ENCODE measurements at regions not wholly inside any gene's neighbourhood (a gene's known extent, or its start where the extent isn't known, plus 50 kb on each side); places are given as distances from the start of the nearest gene placed in this dataset.

DNA sequence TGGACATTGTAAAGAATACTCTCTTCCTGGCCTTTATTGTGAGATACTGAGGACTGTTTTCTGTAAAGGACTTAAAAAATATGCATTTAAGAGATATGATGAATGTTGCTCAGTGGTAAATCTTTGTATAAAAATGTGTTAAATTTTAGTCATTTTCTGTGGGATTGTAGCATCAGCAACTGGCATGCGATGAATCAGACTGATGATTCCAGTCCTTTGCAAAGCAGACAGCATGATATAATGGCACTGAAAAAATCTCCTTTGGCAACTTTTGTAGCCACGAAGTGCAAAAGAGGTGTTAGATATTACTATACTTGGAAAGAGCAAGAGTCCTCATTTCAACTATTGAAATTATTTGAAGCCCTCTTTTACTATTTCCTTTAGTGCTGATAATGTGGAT lies 678.7 kb downstream of the PLCL1 start (continued):
- no peak for TF ChIP-seq IRF3 (IDR thresholded peaks at IDR 0.05; ENCODE audit: low read depth, low read length)

GRCh38 chr2:198479065-198479464 lies 674.7 kb downstream of the PLCL1 start:
- Histone ChIP-seq H3K4me1 (ENCODE audit: control insufficient read depth in 1 of 2, insufficient read depth in 2 of 2, low read depth in 1 of 2, low read length in 1 of 2) (no peaks in the 10 kb centered on the region), H3K27ac (ENCODE audit: low read depth in 2 of 2, low read length in 1 of 2) (no peak overlapping the region), H3K79me2 (ENCODE audit: insufficient read depth) (no peaks in the 10 kb centered on the region), H3K9ac (no peak overlapping the region), H2AFZ (ENCODE audit: low read depth) (no peak overlapping the region), H3K27me3 (ENCODE audit: insufficient read depth) (no peaks in the 10 kb centered on the region), H3K36me3 (replicated peaks in 1 of 2; ENCODE audit: control insufficient read depth in 1 of 2, insufficient read depth in 2 of 2, low read length in 1 of 2) (no peaks in the 10 kb centered on the region), H3K9me3 (no peaks in the 10 kb centered on the region), H3F3A (replicated peaks; ENCODE audit: insufficient read depth) (no peaks in the 10 kb centered on the region), H3K4me2 (no peak overlapping the region), H4K20me1 (ENCODE audit: insufficient read depth) (no peaks in the 10 kb centered on the region), H3K9me2 (no peaks in the 10 kb centered on the region), H3K4me3 (ENCODE audit: low read depth in 2 of 2, low read length in 1 of 2) (no peak overlapping the region)
- no peak for TF ChIP-seq EZH2phosphoT487 (IDR thresholded peaks at IDR 0.05; ENCODE audit: borderline replicate concordance, low read depth)
- CTCF ChIA-PET = no interaction called here
- WGBS (ENCODE audit: low lambda C conversion rate) = 0% methylated on average over 2 of the region's 2 CpGs
- POLR2A ChIA-PET = no interaction called here
- no peak for DNase-seq

- no peaks in the 10 kb centered on the region for H4K20me1 ChIP-seq (ENCODE audit: insufficient read depth)
- no peaks in the 10 kb centered on the region for H3F3A ChIP-seq (replicated peaks; ENCODE audit: insufficient read depth)
- no peak overlapping the region for H3K4me2 ChIP-seq
- H3K9ac ChIP-seq = no peak overlapping the region
- no peaks in the 10 kb centered on the region for H3K79me2 ChIP-seq (ENCODE audit: insufficient read depth)
- TF ChIP-seq MXI1 (IDR thresholded peaks at IDR 0.05; ENCODE audit: low read depth, low read length) = no peak
- TF ChIP-seq TCF12 (IDR thresholded peaks at IDR 0.05) = no peak
- no peak for TF ChIP-seq GABPA (IDR thresholded peaks at IDR 0.05; ENCODE audit: low read depth)
- TF ChIP-seq FOXM1 (IDR thresholded peaks at IDR 0.05; ENCODE audit: low read depth) = no peak
- no peak for TF ChIP-seq REST (IDR thresholded peaks at IDR 0.05; ENCODE audit: low read depth, low read length)
- no peak for TF ChIP-seq PBX3 (IDR thresholded peaks at IDR 0.05)
- no peak for TF ChIP-seq TAF1 (IDR thresholded peaks at IDR 0.05; ENCODE audit: borderline replicate concordance, low read depth, low read length)
- no peak for TF ChIP-seq RXRA (IDR thresholded peaks at IDR 0.05; ENCODE audit: borderline replicate concordance, low read depth)
- no peak for TF ChIP-seq SIN3A (IDR thresholded peaks at IDR 0.05; ENCODE audit: borderline replicate concordance, low read depth, low read length)
- TF ChIP-seq MEF2A (IDR thresholded peaks at IDR 0.05; ENCODE audit: borderline replicate concordance, low read depth) = no peak
- no peak for TF ChIP-seq POLR2AphosphoS5 (IDR thresholded peaks at IDR 0.05; ENCODE audit: low read depth, low read length)
- no peak for TF ChIP-seq ELF1 (IDR thresholded peaks at IDR 0.05)
- TF ChIP-seq EP300 (IDR thresholded peaks at IDR 0.05; ENCODE audit: borderline replicate concordance in 1 of 2, low read depth in 1 of 2, low read length in 1 of 2) = no peak
- TF ChIP-seq, protein P1, sequence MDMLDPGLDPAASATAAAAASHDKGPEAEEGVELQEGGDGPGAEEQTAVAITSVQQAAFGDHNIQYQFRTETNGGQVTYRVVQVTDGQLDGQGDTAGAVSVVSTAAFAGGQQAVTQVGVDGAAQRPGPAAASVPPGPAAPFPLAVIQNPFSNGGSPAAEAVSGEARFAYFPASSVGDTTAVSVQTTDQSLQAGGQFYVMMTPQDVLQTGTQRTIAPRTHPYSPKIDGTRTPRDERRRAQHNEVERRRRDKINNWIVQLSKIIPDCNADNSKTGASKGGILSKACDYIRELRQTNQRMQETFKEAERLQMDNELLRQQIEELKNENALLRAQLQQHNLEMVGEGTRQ (IDR thresholded peaks at IDR 0.05; ENCODE audit: borderline replicate concordance, low read depth, low read length) = no peak
- no peak for TF ChIP-seq FOSL2 (IDR thresholded peaks at IDR 0.05; ENCODE audit: borderline replicate concordance, low read depth)
- TF ChIP-seq IRF3 (IDR thresholded peaks at IDR 0.05; ENCODE audit: low read depth, low read length) = no peak
- no peak for TF ChIP-seq YY1 (IDR thresholded peaks at IDR 0.05; ENCODE audit: low read depth)
- no peak for TF ChIP-seq JUND (IDR thresholded peaks at IDR 0.05)
- H3K9me2 ChIP-seq = no peaks in the 10 kb centered on the region
- no peaks in the 10 kb centered on the region for H3K9me3 ChIP-seq
- H2AFZ ChIP-seq (ENCODE audit: low read depth) = no peak overlapping the region
- H3K27me3 ChIP-seq (ENCODE audit: insufficient read depth) = no peaks in the 10 kb centered on the region
- DNase-seq = no peak
- WGBS (ENCODE audit: low lambda C conversion rate) = 2% methylated on average over 1 of the region's 1 CpG
- POLR2A ChIA-PET = no interaction called here
- no peak overlapping the region for H3K27ac ChIP-seq (ENCODE audit: low read depth in 2 of 2, low read length in 1 of 2)
- H3K4me1 ChIP-seq (ENCODE audit: control insufficient read depth in 1 of 2, insufficient read depth in 2 of 2, low read depth in 1 of 2, low read length in 1 of 2) = no peaks in the 10 kb centered on the region
- H3K4me3 ChIP-seq (ENCODE audit: low read depth in 2 of 2, low read length in 1 of 2) = no peak overlapping the region
- no peaks in the 10 kb centered on the region for H3K36me3 ChIP-seq (replicated peaks in 1 of 2; ENCODE audit: control insufficient read depth in 1 of 2, insufficient read depth in 2 of 2, low read length in 1 of 2)
- CTCF ChIA-PET = no interaction called here
Measured at GRCh38 chr2:198478361-198478760, 674.0 kb downstream of the PLCL1 start.
